GM12891 (cell line): ENCODE measurements at regions not wholly inside any gene's neighbourhood (a gene's known extent, or its start where the extent isn't known, plus 50 kb on each side); places are given as distances from the start of the nearest gene placed in this dataset.
"Not testable (repeated sequence)": the region's sequence is repeated elsewhere in the genome, so short reads cannot be mapped to it uniquely, and the experiment has no call there.

Experiments used
- PAX5 ChIP-seq: IDR thresholded peaks from 2 replicates; pipeline ENCODE4 v1.6.1; 2011; ENCODE audit warnings: low read length, moderate library complexity, mild to moderate bottlenecking; ENCODE audit not compliant: insufficient read depth, severe bottlenecking
- POLR2A ChIP-seq: IDR thresholded peaks from 2 replicates; pipeline ENCODE4 v1.6.1; 2011; ENCODE audit warnings: low read depth, low read length, control low read depth
- POLR2AphosphoS5 ChIP-seq: IDR thresholded peaks from 2 replicates; pipeline ENCODE4 v1.6.1; 2011; ENCODE audit warnings: low read depth, low read length, control low read depth
- SPI1 ChIP-seq: IDR thresholded peaks from 2 replicates; pipeline ENCODE4 v1.6.1; 2011; ENCODE audit warnings: low read depth, low read length, control low read depth
- TAF1 ChIP-seq: IDR thresholded peaks from 2 replicates; pipeline ENCODE4 v1.6.1; 2011; ENCODE audit warnings: low read depth, low read length, control low read depth

- not testable (repeated sequence) for TF ChIP-seq POLR2A, TAF1, SPI1, POLR2AphosphoS5, PAX5
Measured at GRCh38 chr4:155064934-155065333, 143.5 kb upstream of the NPY2R start.
